Hepatocyte (in vitro differentiated cells): ENCODE measurements at regions not wholly inside any gene's neighbourhood (a gene's known extent, or its start where the extent isn't known, plus 50 kb on each side); places are given as distances from the start of the nearest gene placed in this dataset.
A peak's percentile ranks its signal among the peaks of the same experiment; 100 is the strongest.

Experiments used
- DNase-seq: peaks from one replicate; pipeline ENCODE4 v3.0.0-alpha.2; 2016; ENCODE audit warnings: low spot score
- H2AFZ ChIP-seq: fragments of 200-600 bp; sonication (generic); 2 replicates; pipeline ENCODE4 v1.6.0; 2016; ENCODE audit warnings: antibody characterized with exemption, mild to moderate bottlenecking
- H3K27ac ChIP-seq: fragments of 200-600 bp; sonication (generic); 2 replicates; pipeline ENCODE4 v1.5.1; 2016; ENCODE audit warnings: mild to moderate bottlenecking
- H3K27me3 ChIP-seq: fragments of 200-600 bp; sonication (generic); 2 replicates; pipeline ENCODE4 v1.6.1; 2016
- H3K36me3 ChIP-seq: fragments of 200-600 bp; sonication (generic); replicated peaks from 2 replicates; pipeline ENCODE4 v1.5.1; 2016; ENCODE audit warnings: low read depth; ENCODE audit not compliant: insufficient read depth
- H3K4me1 ChIP-seq: fragments of 200-600 bp; sonication (generic); 2 replicates; pipeline ENCODE4 v1.5.1; 2016; ENCODE audit warnings: mild to moderate bottlenecking, moderate library complexity; ENCODE audit not compliant: insufficient read depth
- H3K4me2 ChIP-seq: fragments of 200-600 bp; sonication (generic); 2 replicates; pipeline ENCODE4 v1.6.0; 2016
- H3K4me3 ChIP-seq: fragments of 200-600 bp; sonication (generic); 2 replicates; pipeline ENCODE4 v1.5.1; 2016; ENCODE audit warnings: mild to moderate bottlenecking
- H3K79me2 ChIP-seq: fragments of 200-600 bp; sonication (generic); 2 replicates; pipeline ENCODE4 v1.6.0; 2017; ENCODE audit warnings: mild to moderate bottlenecking
- H3K9me2 ChIP-seq: fragments of 200-600 bp; sonication (generic); replicated peaks from 2 replicates; pipeline ENCODE4 v1.6.0; 2017; ENCODE audit warnings: mild to moderate bottlenecking; ENCODE audit not compliant: insufficient read depth
- H3K9me3 ChIP-seq: fragments of 200-600 bp; sonication (generic); 2 replicates; pipeline ENCODE4 v1.5.1; 2016; ENCODE audit warnings: low read depth, mild to moderate bottlenecking
- H4K20me1 ChIP-seq: fragments of 200-600 bp; sonication (generic); 2 replicates; pipeline ENCODE4 v1.6.0; 2016; ENCODE audit warnings: mild to moderate bottlenecking; ENCODE audit not compliant: insufficient read depth, poor library complexity, severe bottlenecking
- EZH2 ChIP-seq: fragments of 200-600 bp; sonication (generic); IDR thresholded peaks from 2 replicates; pipeline ENCODE4 v1.6.1; 2016; ENCODE audit warnings: antibody characterized with exemption, mild to moderate bottlenecking, borderline replicate concordance
- EZH2phosphoT487 ChIP-seq: fragments of 200-600 bp; sonication (generic); IDR thresholded peaks from one replicate; pipeline ENCODE4 v1.6.1; 2018; ENCODE audit warnings: antibody characterized with exemption, mild to moderate bottlenecking, low read depth, moderate library complexity; ENCODE audit not compliant: unreplicated experiment, severe bottlenecking
- WGBS: methylation state at CpG from one replicate; pipeline ENCODE4 v1.1.6; 2016; ENCODE audit warnings: low lambda C conversion rate; ENCODE audit errors: missing lambda C conversion rate; 5-methylcytosine and 5-hydroxymethylcytosine counted together
- TF ChIP-seq, protein P1 (sequence below): fragments of 200-600 bp; sonication (generic); IDR thresholded peaks from 2 replicates; pipeline ENCODE4 v1.5.1; 2016; ENCODE audit warnings: antibody characterized with exemption, mild to moderate bottlenecking; ENCODE audit not compliant: poor library complexity

DNA sequence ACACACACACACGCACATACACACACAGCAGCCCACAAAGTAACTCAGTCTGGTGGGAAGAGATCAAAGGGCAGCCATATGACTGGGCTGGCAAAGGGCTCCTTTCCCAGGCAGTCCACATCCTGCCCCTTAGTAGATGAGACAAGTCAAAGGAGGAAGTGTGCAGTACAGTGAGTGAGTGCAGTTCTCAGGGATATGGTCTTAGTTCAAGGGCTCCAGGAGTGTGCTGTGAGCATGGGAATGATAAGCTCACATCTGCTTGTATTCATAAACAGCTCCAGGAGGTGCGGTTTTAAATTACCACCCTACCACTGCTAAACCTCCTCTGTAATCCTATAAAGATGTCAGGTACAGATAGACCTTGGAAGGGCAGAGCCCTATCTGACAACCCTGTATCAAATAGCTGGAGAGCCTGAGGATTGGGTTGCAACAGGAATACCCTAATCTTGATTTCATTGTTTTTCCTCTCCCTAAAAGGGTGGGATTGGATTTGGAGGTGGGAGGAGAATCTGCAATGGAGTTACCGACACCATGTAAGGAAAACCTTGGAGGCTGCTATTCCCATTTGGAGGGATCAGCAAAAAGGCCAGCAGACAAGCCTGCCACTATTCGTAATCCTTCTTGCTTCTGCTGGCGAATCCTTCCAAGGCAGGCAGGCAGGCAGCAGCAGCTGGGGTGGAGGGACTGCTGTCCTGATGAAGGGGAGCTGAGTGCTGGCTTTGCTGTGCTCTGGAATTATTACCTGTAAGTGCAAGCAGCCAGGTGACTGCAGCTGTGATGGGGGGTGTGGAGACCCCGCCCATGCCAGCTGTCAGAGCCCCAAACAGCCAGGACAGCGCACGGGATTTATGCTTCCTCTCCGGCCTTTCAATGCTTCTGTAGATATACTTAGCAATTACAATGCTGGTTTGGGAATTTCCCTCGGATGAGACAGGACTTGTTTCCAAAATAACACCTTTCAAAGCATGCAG is 342.7 kb downstream of the PRL start:
- Histone ChIP-seq H3K36me3 (no peaks in the 10 kb centered on the region), H3K27ac (peak overlapping the region; percentile 88), H3K79me2 (no peaks in the 10 kb centered on the region), H2AFZ (no peak overlapping the region), H3K27me3 (no peaks in the 10 kb centered on the region), H3K9me3 (no peaks in the 10 kb centered on the region), H3K4me3 (no peak overlapping the region), H4K20me1 (no peaks in the 10 kb centered on the region), H3K4me2 (peak overlapping the region; percentile 31), H3K9me2 (no peaks in the 10 kb centered on the region), H3K4me1 (peaks cover 36% of the 10 kb centered on the region)
- WGBS = 49% methylated on average over 10 of the region's 10 CpGs
- peak; percentile 61 for DNase-seq
- TF ChIP-seq EZH2 (no peak), EZH2phosphoT487 (no peak)
- TF ChIP-seq, protein P1, sequence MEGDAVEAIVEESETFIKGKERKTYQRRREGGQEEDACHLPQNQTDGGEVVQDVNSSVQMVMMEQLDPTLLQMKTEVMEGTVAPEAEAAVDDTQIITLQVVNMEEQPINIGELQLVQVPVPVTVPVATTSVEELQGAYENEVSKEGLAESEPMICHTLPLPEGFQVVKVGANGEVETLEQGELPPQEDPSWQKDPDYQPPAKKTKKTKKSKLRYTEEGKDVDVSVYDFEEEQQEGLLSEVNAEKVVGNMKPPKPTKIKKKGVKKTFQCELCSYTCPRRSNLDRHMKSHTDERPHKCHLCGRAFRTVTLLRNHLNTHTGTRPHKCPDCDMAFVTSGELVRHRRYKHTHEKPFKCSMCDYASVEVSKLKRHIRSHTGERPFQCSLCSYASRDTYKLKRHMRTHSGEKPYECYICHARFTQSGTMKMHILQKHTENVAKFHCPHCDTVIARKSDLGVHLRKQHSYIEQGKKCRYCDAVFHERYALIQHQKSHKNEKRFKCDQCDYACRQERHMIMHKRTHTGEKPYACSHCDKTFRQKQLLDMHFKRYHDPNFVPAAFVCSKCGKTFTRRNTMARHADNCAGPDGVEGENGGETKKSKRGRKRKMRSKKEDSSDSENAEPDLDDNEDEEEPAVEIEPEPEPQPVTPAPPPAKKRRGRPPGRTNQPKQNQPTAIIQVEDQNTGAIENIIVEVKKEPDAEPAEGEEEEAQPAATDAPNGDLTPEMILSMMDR = no peak

DNA sequence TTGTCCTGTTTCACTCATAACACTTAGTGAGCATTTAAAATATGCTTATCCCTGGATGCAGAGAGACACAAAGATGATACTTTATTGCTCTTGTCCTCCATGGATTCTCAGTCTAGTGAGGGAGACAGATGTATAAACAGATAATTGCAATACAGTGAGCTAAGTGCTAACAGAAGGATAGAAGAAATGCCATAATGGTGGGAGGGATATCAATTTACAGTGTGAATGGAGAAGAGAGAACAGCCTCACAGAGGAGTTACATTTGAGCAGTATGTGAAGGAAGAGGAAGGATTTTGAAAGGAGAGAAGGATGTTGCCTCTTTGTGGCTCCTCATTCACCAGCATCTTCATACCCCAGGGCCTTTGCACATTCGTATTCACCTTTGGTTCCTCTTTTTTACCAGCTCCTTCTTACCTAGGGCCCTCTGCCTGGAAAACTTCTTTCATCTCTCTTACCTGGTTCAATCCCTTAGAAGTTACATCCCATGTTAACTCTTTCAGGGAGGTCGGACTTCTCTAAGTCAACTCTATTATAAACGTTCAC is 341.7 kb downstream of the PRL start:
- Histone ChIP-seq H3K9me2 (no peaks in the 10 kb centered on the region), H3K9me3 (no peaks in the 10 kb centered on the region), H3K79me2 (no peaks in the 10 kb centered on the region), H4K20me1 (no peaks in the 10 kb centered on the region), H3K4me3 (no peak overlapping the region), H3K4me2 (no peak overlapping the region), H3K27ac (no peak overlapping the region), H3K4me1 (peaks cover 28% of the 10 kb centered on the region), H3K36me3 (no peaks in the 10 kb centered on the region), H2AFZ (no peak overlapping the region), H3K27me3 (no peaks in the 10 kb centered on the region)
- 92% methylated on average over 3 of the region's 3 CpGs for WGBS
- DNase-seq = no peak
- no peak for TF ChIP-seq EZH2
- TF ChIP-seq, protein P1 = no peak
- TF ChIP-seq EZH2phosphoT487 = no peak

DNA sequence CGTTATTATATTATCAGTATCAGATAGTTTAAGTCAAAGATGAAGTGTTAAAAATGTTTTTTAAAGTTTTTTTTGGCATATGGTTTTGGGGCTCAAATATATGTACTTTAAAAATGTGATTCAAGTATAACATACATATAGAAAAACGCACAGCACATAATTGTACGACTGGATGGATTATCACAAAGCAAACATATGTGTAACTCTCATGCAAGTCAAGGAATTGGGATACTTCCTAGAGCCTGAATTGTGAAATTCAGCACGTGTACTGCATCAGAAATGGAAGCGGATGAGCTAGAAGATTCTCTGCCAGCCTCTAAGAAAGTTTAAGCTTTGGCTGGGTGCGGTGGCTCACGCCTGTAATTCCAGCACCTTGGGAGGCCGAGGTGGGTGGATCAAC is 340.9 kb downstream of the PRL start:
- H3K36me3 ChIP-seq = no peaks in the 10 kb centered on the region
- no peak overlapping the region for H3K4me3 ChIP-seq
- no peaks in the 10 kb centered on the region for H4K20me1 ChIP-seq
- H3K79me2 ChIP-seq = no peaks in the 10 kb centered on the region
- peaks cover 21% of the 10 kb centered on the region for H3K4me1 ChIP-seq
- no peak overlapping the region for H2AFZ ChIP-seq
- no peak for DNase-seq
- H3K9me2 ChIP-seq = no peaks in the 10 kb centered on the region
- H3K9me3 ChIP-seq = no peaks in the 10 kb centered on the region
- no peaks in the 10 kb centered on the region for H3K27me3 ChIP-seq
- H3K4me2 ChIP-seq = no peak overlapping the region
- no peak for TF ChIP-seq EZH2
- no peak for TF ChIP-seq EZH2phosphoT487
- TF ChIP-seq, protein P1 = no peak
- H3K27ac ChIP-seq = no peak overlapping the region
- 86% methylated on average over 8 of the region's 8 CpGs for WGBS
